ENCODE measurements at regions not wholly inside any gene's neighbourhood (a gene's known extent, or its start where the extent isn't known, plus 50 kb on each side); places are given as distances from the start of the nearest gene placed in this dataset.
A peak's percentile ranks its signal among the peaks of the same experiment; 100 is the strongest.
"Not testable (repeated sequence)": the region's sequence is repeated elsewhere in the genome, so short reads cannot be mapped to it uniquely, and the experiment has no call there.

GRCh38 chr11:90542092-90542491 is 319.2 kb upstream of the CHORDC1 start:
- DNase-seq (ENCODE audit: low spot score): no peak

GRCh38 chr11:90536301-90536700 is 313.5 kb upstream of the CHORDC1 start:
- DNase-seq (ENCODE audit: low spot score): no peak

- DNase-seq (ENCODE audit: low spot score): no peak
These were observed 309.3 kb upstream of the CHORDC1 start for GRCh38 chr11:90532125-90532524.

- DNase-seq (ENCODE audit: low spot score): no peak
These were observed 308.2 kb upstream of the CHORDC1 start for GRCh38 chr11:90531001-90531400.

- DNase-seq (ENCODE audit: low spot score): no peak
These were observed 303.1 kb upstream of the CHORDC1 start for GRCh38 chr11:90525962-90526361.

- DNase-seq (ENCODE audit: low spot score): no peak
These were observed 290.0 kb upstream of the CHORDC1 start for GRCh38 chr11:90512846-90513245.

GRCh38 chr11:90510839-90511238 is 288.0 kb upstream of the CHORDC1 start:
- DNase-seq (ENCODE audit: low spot score): no peak

- no peak for DNase-seq (ENCODE audit: low spot score)
These were observed 278.2 kb upstream of the CHORDC1 start for GRCh38 chr11:90500922-90501568.

GRCh38 chr11:90496722-90497121 is 273.9 kb upstream of the CHORDC1 start:
- DNase-seq (ENCODE audit: low spot score): no peak

GRCh38 chr11:90493379-90493778 is 270.5 kb upstream of the CHORDC1 start:
- DNase-seq (ENCODE audit: low spot score): no peak

- DNase-seq (ENCODE audit: low spot score): no peak
These were observed 268.6 kb upstream of the CHORDC1 start for GRCh38 chr11:90491466-90491865.

GRCh38 chr11:90476442-90477007 is 253.7 kb upstream of the CHORDC1 start:
- DNase-seq (ENCODE audit: low spot score): peak; percentile 15

GRCh38 chr11:90468923-90469322 is 246.1 kb upstream of the CHORDC1 start:
- DNase-seq (ENCODE audit: low spot score): no peak

- no peak for DNase-seq (ENCODE audit: low spot score)
These were observed 242.7 kb upstream of the CHORDC1 start for GRCh38 chr11:90465553-90465952.

- DNase-seq (ENCODE audit: low spot score): not testable (repeated sequence)
These were observed 232.6 kb upstream of the CHORDC1 start for GRCh38 chr11:90455347-90455920.

- no peak for DNase-seq (ENCODE audit: low spot score)
These were observed 230.7 kb upstream of the CHORDC1 start for GRCh38 chr11:90453525-90453924.

GRCh38 chr11:90449606-90450005 is 226.8 kb upstream of the CHORDC1 start:
- no peak for DNase-seq (ENCODE audit: low spot score)

GRCh38 chr11:90448256-90448655 is 225.4 kb upstream of the CHORDC1 start:
- no peak for DNase-seq (ENCODE audit: low spot score)

GRCh38 chr11:90447618-90448017 is 224.8 kb upstream of the CHORDC1 start:
- DNase-seq (ENCODE audit: low spot score): no peak

GRCh38 chr11:90446207-90446606 is 223.4 kb upstream of the CHORDC1 start:
- no peak for DNase-seq (ENCODE audit: low spot score)

- no peak for DNase-seq (ENCODE audit: low spot score)
These were observed 215.2 kb upstream of the CHORDC1 start for GRCh38 chr11:90438069-90438468.

GRCh38 chr11:90434858-90435257 is 212.0 kb upstream of the CHORDC1 start:
- DNase-seq (ENCODE audit: low spot score): no peak

- DNase-seq (ENCODE audit: low spot score): peak; percentile 2
These were observed 206.0 kb upstream of the CHORDC1 start for GRCh38 chr11:90428836-90429235.

- DNase-seq (ENCODE audit: low spot score): no peak
These were observed 203.6 kb upstream of the CHORDC1 start for GRCh38 chr11:90426442-90426841.

All from cerebellar cortex (tissue), 1 donor.